Neural cell (in vitro differentiated cells): ENCODE measurements at regions not wholly inside any gene's neighbourhood (a gene's known extent, or its start where the extent isn't known, plus 50 kb on each side); places are given as distances from the start of the nearest gene placed in this dataset.

ENCODE experiments used
- EP300 ChIP-seq: fragments of 450-650 bp; conservative IDR thresholded peaks from 2 replicates; pipeline ENCODE4 v1.6.1; 2014; ENCODE audit warnings: antibody characterized with exemption, mild to moderate bottlenecking, moderate library complexity; ENCODE audit not compliant: poor library complexity, severe bottlenecking
- EZH2 ChIP-seq: fragments of 200-600, 300-800 bp; shearing (Covaris generic), sonication (generic); IDR thresholded peaks from 2 replicates; pipeline ENCODE4 v1.6.1; 2014; ENCODE audit warnings: antibody characterized with exemption, low read length, borderline replicate concordance, mild to moderate bottlenecking; ENCODE audit not compliant: insufficient read depth, poor library complexity, severe bottlenecking
- MXI1 ChIP-seq: fragments of 450-650 bp; conservative IDR thresholded peaks from 2 replicates; pipeline ENCODE4 v1.6.1; 2014; ENCODE audit warnings: antibody characterized with exemption, mild to moderate bottlenecking; ENCODE audit not compliant: poor library complexity, severe bottlenecking
- POLR2AphosphoS5 ChIP-seq: IDR thresholded peaks from 2 replicates; pipeline ENCODE4 v1.6.1; 2012
- RAD21 ChIP-seq: fragments of 450-650 bp; conservative IDR thresholded peaks from 2 replicates; pipeline ENCODE4 v1.6.1; 2014; ENCODE audit warnings: antibody characterized with exemption, mild to moderate bottlenecking, moderate library complexity
- SMC3 ChIP-seq: fragments of 450-650 bp; conservative IDR thresholded peaks from 2 replicates; pipeline ENCODE4 v1.6.1; 2014; ENCODE audit warnings: antibody characterized with exemption, mild to moderate bottlenecking, moderate library complexity; ENCODE audit not compliant: poor library complexity
- TAF1 ChIP-seq: IDR thresholded peaks from 2 replicates; pipeline ENCODE4 v1.6.1; 2012; ENCODE audit warnings: low read depth
- TF ChIP-seq, protein P1 (sequence below): fragments of 450-650 bp; IDR thresholded peaks from 2 replicates; pipeline ENCODE4 v1.5.1; 2014; ENCODE audit warnings: antibody characterized with exemption, mild to moderate bottlenecking, moderate library complexity; ENCODE audit not compliant: poor library complexity, severe bottlenecking
- TF ChIP-seq, protein P2 (sequence below): IDR thresholded peaks from 2 replicates; pipeline ENCODE4 v1.6.1; 2012; ENCODE audit warnings: borderline replicate concordance

DNA sequence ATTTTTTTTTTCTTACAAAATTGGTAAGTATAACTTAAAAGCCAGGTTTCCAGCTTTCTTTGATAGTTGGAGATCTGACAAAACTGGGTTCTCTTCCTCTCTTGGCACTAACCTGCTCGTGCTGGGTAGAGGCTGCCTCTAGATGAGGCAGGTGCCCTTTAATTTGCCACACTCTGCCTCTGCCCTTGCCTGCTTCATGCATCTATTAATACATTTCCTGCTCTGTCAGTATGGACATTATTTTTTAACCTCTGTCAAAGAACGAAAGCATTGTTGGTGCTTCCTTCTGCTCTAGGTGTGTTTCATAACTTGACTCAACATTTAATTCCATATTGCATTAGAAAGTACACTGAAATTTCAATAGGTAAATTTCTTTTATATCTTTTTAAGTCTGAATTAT lies 490.7 kb upstream of the ZEB2 start:
- no peak for TF ChIP-seq EZH2
- TF ChIP-seq, protein P1, sequence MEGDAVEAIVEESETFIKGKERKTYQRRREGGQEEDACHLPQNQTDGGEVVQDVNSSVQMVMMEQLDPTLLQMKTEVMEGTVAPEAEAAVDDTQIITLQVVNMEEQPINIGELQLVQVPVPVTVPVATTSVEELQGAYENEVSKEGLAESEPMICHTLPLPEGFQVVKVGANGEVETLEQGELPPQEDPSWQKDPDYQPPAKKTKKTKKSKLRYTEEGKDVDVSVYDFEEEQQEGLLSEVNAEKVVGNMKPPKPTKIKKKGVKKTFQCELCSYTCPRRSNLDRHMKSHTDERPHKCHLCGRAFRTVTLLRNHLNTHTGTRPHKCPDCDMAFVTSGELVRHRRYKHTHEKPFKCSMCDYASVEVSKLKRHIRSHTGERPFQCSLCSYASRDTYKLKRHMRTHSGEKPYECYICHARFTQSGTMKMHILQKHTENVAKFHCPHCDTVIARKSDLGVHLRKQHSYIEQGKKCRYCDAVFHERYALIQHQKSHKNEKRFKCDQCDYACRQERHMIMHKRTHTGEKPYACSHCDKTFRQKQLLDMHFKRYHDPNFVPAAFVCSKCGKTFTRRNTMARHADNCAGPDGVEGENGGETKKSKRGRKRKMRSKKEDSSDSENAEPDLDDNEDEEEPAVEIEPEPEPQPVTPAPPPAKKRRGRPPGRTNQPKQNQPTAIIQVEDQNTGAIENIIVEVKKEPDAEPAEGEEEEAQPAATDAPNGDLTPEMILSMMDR: no peak
- no peak for TF ChIP-seq MXI1
- no peak for TF ChIP-seq POLR2AphosphoS5
- TF ChIP-seq EP300: no peak
- TF ChIP-seq SMC3: no peak
- no peak for TF ChIP-seq TAF1
- no peak for TF ChIP-seq RAD21
- TF ChIP-seq, protein P2, sequence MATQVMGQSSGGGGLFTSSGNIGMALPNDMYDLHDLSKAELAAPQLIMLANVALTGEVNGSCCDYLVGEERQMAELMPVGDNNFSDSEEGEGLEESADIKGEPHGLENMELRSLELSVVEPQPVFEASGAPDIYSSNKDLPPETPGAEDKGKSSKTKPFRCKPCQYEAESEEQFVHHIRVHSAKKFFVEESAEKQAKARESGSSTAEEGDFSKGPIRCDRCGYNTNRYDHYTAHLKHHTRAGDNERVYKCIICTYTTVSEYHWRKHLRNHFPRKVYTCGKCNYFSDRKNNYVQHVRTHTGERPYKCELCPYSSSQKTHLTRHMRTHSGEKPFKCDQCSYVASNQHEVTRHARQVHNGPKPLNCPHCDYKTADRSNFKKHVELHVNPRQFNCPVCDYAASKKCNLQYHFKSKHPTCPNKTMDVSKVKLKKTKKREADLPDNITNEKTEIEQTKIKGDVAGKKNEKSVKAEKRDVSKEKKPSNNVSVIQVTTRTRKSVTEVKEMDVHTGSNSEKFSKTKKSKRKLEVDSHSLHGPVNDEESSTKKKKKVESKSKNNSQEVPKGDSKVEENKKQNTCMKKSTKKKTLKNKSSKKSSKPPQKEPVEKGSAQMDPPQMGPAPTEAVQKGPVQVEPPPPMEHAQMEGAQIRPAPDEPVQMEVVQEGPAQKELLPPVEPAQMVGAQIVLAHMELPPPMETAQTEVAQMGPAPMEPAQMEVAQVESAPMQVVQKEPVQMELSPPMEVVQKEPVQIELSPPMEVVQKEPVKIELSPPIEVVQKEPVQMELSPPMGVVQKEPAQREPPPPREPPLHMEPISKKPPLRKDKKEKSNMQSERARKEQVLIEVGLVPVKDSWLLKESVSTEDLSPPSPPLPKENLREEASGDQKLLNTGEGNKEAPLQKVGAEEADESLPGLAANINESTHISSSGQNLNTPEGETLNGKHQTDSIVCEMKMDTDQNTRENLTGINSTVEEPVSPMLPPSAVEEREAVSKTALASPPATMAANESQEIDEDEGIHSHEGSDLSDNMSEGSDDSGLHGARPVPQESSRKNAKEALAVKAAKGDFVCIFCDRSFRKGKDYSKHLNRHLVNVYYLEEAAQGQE: no peak
